HG03460 (cell line): ENCODE measurements at regions not wholly inside any gene's neighbourhood (a gene's known extent, or its start where the extent isn't known, plus 50 kb on each side); places are given as distances from the start of the nearest gene placed in this dataset.
"Not testable (repeated sequence)": the region's sequence is repeated elsewhere in the genome, so short reads cannot be mapped to it uniquely, and the experiment has no call there.

ENCODE experiments used
- ATAC-seq: cut with Tn5 transposase; IDR thresholded peaks from one replicate; pipeline ENCODE4 v1.9.1; 2021; ENCODE audit not compliant: unreplicated experiment

DNA sequence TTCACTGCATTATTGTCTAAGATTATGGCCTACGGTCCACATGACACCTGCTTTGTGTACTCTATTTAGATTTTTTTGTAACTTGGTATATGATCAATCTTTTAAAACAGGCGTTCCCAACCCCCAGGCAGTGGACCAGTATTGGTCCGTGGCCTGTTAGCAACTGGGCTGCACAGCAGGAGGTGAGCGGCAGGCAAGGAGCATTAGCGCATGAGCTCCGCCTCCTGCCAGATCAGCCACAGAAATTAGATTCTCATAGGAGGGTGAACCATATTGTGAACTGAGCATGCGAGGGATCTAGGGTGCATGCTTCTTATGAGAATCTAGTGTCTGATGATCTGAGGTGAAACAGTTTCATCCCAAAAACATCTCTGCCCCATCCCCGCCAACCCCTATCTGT lies 228.4 kb upstream of the NR5A2 start:
- ATAC-seq = no peak

DNA sequence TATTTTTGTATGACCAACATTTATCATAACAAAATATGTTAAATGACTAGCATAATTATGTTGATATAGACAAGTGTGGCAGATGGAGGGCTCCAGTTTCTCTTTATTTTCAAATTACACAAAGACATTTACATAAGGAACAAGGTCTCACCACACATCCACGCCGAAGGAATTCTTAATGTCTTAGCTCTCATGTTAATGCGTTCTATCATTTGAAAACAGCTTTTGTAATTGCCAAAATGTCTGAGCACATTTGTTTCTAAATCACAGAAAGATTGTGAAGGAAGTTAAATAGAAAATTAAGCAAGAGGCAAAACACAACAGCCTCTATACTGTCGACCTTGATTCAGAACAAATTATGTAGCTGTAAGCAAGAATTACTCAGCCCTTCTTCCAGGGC lies 223.0 kb upstream of the NR5A2 start:
- ATAC-seq = no peak

DNA sequence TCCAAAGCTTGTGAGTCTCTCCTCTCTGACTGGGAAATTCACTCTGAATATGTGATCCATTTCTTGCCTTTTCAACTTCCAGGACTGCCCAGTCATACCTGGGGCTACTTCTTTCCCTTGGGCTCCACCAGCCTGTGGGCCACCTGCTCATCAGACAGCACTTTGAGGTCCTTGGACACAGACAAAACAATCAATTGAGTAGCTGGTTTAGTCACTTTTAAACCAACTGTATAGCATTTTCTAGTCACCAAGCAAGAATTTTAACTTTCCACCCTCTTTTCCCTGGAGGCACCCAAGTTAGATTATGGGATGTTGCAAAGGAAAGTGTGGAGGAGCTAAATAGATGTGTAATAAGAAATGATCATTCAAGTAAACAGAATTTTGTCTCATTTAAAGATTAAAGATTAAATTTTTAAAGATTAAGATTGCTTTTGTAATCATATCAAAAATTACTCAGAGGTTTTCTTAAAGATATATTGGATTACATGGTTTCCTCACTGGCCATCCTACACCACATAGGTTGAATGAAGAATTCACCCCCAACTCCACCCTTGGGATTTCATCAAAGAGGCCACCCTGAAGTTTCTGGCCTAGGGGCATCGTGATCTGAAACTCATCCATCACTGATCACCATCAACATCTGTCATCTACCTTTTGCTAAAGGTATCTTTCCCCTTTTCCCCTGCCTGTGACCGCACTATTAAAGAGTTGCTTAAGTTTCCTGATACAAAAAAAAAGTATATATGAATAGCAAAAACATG lies 219.2 kb upstream of the NR5A2 start:
- no peak for ATAC-seq

DNA sequence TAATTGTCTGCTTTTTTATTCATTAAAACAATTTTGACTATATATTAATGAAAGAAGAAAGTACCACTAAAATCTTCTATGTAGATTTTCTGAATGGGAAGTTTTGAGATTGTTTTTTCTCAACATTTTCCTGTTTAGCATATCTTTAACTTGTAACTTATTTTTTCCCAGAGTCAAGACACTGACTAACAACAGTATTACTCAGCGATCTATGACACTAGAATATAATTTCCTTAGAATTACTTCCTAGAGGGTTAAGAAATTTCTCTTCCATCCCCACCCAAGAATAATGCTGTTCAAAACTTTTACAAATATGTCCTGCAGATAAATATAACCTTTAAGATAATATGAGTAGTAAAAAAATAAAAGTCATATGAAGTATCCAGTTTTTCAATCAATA lies 218.2 kb upstream of the NR5A2 start:
- ATAC-seq = no peak

DNA sequence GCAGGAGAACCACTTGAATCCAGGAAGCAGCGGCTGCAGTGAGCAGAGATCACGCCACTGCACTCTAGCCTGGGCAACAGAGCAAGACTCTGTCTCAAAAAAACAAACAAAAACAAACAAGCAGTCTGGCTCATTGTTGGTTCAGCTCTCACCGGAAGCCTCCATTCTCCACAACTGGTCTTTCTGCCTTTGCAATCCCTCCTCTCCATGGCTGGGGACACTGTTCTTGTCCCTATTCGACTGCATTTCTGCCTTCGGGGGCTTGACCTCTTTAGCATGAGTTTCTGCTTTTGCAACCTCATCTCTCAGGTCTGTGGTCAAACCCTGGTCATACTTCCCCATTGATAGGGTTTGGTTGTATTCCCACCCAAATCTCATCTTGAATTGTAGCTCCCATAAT lies 216.3 kb upstream of the NR5A2 start:
- no peak for ATAC-seq

DNA sequence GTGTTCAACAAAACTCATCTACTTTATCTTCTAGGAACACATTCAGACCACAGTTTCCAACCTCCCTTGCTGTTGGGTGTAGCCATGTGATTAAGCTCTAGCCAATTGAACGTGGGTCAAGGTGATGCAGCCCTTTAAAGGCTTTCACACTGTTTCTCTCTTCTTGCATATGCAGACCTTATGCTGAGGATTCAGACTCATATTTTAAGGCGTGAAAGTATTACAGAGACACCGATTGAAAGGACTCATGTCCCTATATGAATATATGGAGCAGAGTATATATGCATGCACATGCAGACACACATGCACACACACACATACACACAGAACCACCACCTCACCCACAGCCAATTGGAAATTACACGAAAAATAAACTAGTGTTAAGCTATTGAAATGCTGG lies 214.3 kb upstream of the NR5A2 start:
- ATAC-seq = no peak

DNA sequence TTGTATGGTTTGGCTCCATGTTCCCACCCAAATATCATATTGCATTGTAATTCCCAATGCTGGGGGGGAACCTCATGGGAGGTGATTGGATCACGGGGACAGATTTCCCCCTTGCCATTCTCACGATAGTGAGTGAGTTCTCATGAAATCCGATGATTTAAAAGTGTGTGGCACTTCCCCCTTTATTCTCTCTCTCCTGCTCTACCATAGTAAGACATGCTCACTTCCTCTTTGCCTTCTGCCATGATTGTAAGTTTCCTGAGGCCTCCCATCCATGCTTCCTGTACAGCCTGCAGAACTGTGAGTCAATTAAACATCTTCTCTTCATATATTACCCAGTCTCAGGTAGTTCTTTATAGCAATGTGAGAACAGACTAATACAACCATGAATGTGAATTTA lies 211.6 kb upstream of the NR5A2 start:
- no peak for ATAC-seq

DNA sequence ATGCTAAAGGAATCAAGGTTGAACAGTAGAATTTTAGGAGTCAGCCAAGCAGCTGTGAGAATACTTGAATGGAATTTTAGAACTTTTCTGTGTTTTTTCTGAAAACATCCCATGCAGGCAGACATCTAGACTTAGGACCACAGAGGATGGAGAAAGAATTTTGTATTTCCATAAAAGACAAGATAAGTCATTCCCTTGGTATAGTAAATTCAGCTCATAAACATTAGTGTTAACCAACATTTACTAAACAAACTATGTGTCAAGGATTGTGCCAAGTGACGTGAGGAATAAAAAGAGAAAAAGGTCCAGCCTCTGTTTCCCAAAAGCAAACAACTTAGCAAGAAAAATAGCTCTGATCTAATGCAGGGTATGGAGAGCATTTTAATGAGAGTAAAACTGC lies 210.2 kb upstream of the NR5A2 start:
- no peak for ATAC-seq

DNA sequence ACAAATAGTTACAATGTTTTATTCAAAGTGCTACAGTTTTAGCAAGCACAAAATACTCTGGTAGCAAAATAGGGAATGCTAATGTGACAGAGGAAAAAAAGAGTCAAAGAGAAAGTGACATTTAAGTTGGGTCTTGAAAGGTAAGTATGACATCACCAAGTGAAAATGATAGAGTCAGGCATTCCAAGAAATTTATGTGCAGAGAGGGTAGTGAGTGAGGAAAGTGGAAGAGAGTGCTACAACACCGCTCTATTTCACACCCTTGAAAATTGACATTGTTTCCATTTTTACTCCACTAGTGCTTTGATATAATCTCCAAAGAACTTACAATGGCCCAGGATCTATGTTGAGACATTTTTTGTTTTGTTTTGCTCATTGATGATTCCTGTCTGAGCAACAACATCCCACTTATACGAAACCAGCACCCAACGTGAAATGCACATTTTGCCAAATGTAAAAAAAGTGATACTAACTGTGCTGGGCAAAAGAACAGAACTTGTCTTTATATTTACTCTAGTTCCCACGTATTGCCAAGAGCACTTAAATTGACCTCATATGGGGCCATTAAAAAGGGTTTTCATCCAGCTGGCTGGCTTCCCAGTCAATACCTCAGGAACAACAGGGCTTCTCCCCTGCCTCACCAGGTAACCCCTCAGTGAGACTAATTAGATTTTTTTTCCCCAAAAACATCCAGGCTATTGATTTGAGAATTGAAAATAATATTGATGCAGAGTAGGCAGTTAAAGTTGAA lies 206.3 kb upstream of the NR5A2 start:
- no peak for ATAC-seq

DNA sequence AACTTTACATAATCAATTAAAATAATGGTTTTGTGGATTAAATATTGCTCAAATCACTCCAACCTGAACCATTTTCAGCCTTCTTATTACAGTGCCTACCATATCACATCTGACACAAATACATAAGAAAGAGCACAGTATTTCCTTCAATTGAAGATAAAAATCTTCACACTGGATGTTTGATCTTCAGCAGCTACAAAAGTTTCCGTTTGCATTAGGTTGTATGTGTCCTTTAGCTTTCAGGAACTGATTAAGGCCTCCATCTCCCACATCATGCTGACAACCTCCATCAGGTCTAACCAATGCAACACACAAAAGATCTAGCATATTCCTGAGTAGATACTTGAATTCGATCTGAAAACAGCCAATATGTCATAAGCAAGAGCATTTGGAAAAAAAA lies 195.1 kb upstream of the NR5A2 start:
- no peak for ATAC-seq

DNA sequence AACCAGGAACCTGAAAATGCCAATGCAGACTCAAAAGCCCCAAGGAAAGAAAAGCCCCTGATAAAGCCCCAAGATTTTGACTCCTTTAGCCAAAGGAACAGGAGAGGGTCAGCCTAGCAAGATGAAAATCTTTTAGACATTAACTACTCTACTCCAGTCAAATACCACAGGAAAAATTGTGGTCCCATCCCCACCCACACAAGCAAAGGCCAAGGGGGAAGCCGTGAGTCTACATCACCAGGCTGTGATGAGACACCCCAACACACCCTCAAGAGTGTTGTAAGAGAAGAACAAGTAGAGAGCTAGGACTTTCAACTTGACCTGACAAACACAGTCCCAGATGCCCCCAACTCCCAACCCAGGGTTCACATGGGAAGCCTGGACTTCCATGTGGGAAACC lies 192.8 kb upstream of the NR5A2 start:
- ATAC-seq = no peak

DNA sequence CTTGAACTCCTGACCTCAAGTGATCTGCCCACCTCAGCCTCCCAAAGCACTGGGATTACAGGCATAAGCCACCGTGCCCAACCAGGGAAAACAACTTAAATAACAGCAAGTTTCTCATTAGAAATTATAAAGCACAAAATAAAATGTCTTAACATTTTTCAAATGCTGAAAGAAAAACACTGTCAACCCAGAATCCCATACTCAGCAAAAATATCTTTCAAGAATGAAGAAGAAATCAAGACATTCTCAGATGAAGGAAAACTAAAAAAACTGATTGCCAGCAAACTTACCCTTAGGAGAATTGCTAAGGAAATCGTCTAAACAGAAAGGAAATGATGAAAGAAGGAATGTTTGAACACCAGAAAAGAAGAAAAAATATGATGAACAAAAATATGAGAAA lies 191.1 kb upstream of the NR5A2 start:
- no peak for ATAC-seq

DNA sequence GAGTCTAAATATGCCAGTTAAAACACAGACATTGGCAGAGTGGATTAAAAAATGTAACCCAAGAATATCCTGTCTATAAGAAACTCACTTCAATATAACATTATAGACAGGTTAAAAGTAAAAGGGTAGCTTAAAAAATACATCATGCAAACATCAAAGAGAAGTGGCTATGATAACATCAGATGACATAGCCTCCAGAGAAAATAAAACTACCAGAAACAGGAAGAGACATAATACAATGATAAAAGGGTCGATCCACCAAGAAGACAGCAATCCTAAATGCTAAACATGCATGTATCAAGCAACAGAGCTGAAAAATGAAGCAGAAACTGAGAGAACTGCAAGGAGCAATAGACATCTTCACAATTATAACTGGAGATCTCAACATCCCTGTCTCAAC lies 190.2 kb upstream of the NR5A2 start:
- ATAC-seq = no peak

DNA sequence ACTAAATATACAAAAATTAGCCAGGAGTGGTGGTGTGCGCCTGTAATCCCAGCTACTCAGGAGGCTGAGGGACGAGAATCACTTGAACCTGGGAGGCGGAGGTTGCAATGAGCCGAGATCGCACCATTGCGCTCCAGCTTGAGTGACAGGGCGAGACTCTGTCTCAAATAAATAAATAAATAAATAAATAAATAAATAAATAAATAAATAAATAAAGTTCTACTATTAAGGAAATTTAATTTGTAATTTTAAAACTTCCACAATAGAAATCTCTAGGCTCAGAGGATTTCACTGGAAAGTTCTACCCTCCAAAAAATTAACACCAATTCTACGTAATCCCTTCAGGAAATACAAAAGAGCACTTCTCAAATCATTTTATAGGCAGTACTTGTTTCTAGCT lies 187.9 kb upstream of the NR5A2 start:
- not testable (repeated sequence) for ATAC-seq

DNA sequence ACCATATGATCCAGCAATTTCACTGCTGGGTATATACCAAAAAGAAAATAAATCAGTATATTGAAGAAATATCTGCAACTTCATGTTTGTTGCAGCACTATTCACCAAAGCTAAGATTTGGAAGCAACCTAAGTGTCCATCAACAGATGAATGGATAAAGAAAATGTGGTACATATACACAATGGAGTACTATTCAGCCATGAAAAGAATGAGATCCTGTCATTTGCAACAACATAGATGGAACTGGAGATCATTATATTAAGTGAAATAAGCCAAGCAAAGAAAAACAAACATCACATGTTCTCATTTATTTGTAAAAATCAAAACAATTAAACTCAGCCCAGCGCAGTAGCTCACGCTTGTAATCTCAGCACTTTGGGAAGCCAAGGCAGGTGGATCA lies 184.4 kb upstream of the NR5A2 start:
- not testable (repeated sequence) for ATAC-seq

DNA sequence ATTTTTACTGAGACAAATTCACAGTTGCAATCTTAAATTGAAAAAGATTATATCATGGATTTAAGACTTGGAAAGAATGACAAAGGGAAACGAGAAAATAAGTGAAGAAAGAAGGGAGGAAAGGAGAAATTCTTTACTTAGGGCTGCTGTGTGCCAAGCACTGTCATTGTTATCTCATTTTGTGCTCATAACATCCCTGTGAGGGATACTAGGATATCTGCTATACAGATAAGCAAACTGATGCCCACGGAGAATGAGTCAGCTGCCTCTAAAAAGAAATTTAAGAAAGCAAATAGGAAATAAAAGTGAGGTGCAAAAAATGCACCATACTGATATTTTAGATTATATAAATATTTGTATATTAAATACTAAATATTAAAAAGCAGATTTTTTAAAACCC lies 183.6 kb upstream of the NR5A2 start:
- ATAC-seq = no peak

DNA sequence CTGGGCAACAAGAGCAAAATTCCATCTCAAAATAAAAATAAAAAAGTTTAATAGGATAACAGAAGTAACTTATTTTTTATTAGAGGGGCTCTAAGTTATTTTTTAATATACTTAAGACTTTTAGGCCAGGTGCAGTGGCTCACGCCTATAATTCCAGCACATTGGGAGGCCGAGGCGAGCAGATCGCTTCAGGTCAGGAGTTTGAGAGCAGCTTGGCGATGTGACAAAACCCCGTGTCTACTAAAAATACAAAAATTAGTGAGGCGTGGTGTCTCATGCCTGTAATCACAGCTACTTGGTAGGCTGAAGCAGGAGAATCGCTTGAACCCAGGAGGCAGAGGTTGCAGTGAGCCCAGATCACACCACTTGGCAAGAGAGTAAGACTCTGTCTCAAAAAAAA lies 180.5 kb upstream of the NR5A2 start:
- ATAC-seq = no peak

DNA sequence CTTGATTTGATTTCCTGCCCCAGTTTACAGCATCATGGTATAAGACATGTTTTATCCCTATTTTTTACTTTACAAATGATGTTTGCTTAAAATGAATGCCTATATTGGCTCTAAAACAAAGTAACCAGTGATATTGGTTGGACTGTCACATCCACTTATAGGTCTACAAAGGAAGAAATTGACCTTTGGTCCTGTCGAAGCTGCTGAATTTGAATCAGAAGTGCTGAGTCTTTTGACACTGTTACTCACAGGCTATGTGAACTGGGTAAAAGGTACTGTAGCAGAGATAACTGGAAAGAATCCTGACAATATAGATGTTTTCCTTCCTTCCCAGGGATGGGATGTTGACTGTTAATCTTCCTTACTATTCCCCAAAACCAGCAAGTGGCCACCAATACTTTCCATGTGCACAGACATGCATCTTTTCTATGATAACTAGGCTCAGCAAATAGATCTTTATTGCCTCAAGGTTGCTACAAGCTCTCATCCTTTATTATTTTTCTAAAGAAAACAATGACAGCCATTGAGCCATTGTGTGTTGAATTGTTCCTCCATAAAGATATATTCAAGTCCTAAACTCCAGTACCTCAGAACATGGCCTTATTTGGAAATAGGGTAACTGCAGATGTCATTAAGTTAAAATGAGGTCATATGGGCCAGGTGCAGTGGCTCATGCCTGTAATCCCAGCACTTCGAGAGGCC lies 175.9 kb upstream of the NR5A2 start:
- no peak for ATAC-seq

DNA sequence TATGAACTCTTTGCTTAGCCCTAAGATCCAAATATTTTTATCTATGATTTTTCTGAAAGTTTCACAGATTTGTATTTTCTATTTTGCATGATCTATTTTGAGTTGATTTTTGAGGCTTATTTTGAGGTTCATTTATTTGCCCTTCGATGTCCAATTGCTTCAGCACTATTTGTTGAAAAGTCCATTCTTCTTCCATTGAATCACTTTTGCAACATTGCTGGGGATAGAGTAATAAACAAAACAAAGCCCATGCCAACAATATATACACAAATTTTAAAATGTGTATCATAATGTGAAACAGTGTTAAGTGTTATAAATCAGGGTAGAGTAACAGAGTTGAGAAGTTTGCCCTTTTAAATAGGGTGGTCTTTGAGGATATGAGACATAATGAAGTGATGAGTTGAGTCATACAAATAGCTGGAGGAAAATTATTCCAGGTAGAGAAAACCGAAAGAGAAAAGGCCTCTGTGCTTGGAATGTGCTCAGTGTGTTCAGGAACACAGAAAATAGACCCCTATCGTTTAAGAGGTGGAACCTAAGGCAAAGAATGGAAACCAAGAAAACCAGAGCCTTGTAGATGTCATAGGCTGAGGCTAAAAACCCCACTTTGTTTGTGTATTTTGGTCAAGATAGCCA lies 172.7 kb upstream of the NR5A2 start:
- no peak for ATAC-seq

DNA sequence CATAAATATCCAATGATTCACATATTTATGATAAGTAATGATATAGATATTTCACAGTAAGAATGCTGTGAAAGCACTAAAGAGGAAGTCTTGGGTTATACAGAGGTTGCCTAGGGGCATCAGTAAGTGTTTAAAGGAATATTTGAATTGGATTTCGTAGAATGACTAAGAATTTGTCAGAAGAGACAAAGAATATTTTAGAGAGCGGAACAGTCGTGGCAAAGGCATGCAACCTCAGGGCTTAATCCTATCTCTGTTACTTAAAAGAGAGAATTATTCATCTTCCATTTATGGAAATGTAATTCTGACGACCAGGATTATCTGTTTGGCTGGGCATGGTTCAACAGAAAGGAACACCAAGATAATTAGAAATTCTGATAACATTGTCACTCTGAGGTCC lies 171.9 kb upstream of the NR5A2 start:
- ATAC-seq = no peak

DNA sequence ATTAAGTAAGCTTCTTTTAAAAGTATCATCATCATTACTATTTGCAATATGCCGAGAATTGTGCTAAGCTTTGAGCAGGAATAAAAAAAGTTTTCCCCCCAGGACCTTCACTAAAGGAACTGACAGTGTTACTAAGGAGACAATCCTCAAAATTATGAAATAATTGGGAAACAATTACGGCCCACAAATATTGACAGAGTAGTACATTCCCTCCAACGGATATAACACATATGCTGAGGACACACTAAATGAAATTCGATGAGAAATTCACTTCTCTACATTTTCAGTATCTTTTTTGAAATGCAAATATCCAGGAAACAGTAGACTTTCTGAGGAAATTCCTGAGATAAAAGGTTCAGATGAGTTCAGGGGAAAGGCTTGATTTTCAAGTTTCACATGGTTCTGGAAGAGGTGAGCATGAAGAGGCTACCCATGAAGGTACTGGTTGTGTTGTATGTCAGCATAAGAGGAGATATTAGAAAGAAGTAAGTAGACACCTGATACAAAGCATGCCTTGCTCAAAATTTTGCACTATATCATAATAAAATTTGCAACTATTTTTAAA lies 171.2 kb upstream of the NR5A2 start:
- ATAC-seq = no peak
